Activated naive CD4-positive, alpha-beta T cell (primary cell): ENCODE measurements at regions not wholly inside any gene's neighbourhood (a gene's known extent, or its start where the extent isn't known, plus 50 kb on each side); places are given as distances from the start of the nearest gene placed in this dataset.
"Not testable (repeated sequence)": the region's sequence is repeated elsewhere in the genome, so short reads cannot be mapped to it uniquely, and the experiment has no call there.

Experiments used
- DNase-seq, 4 experiments: peaks; one replicate each; lab custom pipeline; 2025; lab: John Stamatoyannopoulos, UW

DNA sequence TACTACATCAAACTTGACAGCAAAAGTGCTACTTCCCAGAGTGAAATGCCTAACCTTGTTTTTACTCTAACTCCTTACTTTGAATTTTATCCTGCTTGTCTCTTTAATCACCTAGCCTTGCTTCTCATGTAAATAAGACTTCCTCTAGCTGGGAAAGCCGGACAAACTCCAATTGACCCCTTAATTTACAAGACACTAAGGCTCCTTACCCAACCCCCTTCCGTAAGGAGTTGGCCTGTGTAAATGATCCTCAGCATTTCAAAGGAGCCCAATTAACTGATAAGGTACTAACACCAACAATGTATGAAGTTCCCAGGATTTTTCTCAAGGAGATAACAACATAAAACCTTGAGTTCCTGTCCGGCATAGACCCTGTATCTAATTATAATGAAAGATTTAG lies 1728.4 kb downstream of the BRINP3 start:
- not testable (repeated sequence) for DNase-seq

GRCh38 chr1:188752027-188752426 lies 1725.6 kb downstream of the BRINP3 start:
- DNase-seq, result not testable (repeated sequence)

GRCh38 chr1:188757747-188758146 lies 1719.9 kb downstream of the BRINP3 start:
- DNase-seq, result not testable (repeated sequence)

DNA sequence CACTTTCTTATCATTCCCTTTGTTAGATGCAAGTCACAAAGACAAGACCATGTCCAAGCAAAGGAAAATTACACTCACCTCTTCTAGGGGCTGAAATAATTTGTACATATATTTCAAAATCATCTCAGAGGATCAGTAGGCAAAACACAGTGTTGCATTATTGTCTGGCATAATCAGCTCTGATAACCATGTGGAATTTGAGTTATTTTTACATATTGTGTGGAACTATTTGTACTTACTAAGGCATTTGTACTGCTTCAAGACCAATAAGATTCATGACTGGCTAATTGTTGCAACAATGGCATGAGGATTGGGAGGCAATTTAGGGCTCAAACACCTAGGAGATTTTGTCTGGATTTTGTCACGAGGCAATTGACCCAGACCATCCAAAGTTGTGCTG lies 1716.4 kb downstream of the BRINP3 start:
- no peak for DNase-seq

DNA sequence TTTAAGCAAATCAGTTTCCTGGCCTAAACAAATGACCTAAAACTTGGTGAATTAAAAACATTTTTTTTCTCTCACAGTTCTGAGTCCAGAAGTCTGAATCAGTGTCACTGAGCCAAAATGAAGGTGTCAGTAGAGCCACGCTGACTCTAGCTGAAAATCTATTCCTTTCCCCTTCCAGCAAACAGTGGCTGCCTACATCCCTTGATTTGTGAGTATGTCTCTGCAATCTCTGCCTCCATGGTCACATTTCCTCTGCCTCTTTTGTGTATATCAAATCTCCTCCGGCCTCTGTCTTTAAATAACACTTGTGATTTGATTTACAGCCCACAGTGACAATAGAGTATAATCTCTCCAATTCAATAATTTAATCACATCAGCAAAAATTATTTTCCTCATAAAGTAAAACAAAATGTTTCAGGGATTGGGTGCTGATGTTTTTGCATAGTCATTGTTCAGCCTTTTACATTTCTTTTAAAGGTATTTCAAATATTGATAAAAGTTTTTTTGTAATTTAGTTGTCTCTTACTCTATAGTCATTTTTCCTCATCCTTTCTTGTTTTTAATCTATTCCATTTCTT lies 1715.4 kb downstream of the BRINP3 start:
- no peak for DNase-seq

DNA sequence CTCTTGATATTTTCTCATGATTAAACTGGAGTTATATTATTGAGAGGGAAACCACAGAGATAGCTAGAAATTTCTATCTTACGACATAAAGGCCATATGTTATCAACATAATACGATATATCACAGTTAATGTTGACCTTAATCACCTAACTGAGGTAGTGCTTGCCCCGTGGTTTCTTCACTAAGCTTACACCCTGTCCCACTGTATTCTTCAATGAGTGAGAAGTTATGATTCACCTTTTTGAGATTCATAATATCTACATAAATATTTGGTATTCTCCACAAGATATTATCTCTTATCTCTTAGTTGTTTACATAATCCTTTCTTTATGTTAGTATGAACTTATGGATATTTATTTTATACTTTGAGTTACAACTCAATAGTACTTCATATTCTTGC lies 1714.1 kb downstream of the BRINP3 start:
- DNase-seq, result no peak

- no peak for DNase-seq
Measured at GRCh38 chr1:188769181-188769580, 1708.5 kb downstream of the BRINP3 start.

- no peak for DNase-seq
Measured at GRCh38 chr1:188769936-188770335, 1707.7 kb downstream of the BRINP3 start.

DNA sequence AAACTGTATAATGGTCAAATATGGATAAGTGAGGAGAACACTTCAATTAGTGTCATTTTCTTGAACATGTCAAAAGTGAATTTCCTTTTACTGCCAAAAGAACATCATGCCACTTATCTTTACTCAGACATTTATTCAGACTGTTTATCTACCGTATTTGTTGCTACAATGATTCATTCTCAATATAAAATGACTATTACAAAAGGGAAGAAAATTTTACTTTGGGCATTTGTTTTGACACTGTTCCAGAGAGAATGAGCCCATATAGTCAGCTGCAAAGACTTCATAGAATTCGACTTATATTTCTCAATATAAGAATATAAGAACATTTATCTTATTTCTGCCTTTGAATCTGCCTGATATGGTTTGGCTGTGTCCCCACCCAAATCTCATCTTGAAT lies 1699.1 kb downstream of the BRINP3 start:
- DNase-seq, result no peak

GRCh38 chr1:188782220-188782841 lies 1695.3 kb downstream of the BRINP3 start:
- no peak for DNase-seq

DNA sequence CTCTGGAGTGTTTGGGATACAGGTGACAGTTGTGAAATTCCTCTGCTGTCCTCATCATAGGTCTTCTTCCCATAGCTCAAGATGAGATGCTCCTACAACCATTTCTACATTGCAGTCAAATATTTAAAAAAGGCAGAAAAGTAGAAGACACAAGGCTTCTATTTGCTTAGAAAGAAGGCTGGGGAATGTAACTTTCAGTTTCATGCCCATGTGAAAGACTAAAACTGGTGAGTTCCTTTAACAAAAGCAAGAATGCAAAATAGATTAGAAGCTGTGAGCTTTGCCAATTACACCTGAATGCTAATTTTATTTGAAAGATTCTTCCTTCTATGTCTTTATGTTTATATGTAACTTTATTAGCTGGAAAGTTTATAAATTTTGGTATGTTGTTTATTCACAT lies 1682.7 kb downstream of the BRINP3 start:
- DNase-seq, result no peak

GRCh38 chr1:188812153-188812552 lies 1665.5 kb downstream of the BRINP3 start:
- DNase-seq, result not testable (repeated sequence)

DNA sequence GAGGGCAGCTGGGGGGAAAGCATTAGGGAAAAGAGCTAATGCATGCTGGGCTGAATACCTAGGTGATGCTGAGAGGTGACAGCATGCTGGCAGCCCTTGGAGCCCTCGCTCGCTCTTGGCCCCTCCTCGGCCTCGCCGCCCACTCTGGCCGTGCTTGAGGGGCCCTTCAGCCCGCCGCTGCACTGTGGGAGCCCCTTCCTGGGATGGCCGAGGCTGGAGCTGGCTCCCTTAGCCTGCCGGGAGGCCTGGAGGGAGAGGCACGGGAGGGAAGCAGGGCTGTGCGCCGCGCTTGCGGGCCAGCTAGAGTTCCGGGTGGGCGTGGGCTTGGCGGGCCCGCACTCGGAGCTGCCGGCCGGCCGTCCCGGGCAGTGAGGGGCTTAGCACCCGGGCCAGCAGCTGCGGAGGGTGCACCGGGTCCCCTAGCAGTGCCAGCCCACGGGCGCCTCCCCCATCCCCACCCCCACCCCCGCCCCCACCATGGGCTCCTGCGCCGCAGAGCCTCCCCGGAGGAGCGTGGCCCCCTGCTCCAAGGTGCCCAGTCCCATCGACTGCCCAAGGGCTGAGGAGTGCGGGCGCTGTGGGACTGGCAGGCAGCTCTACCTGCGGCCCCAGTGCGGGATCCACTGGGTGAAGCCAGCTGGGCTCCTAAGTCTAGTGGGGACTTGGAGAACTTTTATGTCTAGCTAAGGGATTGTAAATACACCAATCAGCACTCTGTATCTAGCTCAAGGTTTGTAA lies 1664.7 kb downstream of the BRINP3 start:
- DNase-seq, result not testable (repeated sequence)

DNA sequence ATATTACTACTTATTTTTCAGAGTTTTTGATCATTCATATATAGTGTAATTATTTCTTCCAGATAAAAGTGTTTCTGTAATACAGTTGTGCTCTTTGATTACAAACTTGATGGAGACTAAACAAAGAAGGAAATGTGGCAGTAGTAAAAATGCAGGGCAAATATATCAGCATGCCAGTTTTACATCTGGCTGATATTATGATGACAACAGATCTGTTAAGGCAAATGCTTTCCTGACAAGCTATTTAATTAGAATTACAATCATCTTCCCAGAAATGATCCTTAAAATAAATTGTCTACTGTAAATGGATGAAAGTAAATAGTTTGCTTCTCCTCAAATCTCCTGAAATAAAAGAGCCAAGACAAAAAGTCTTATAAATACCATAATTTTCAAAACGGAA lies 1659.8 kb downstream of the BRINP3 start:
- no peak for DNase-seq

DNA sequence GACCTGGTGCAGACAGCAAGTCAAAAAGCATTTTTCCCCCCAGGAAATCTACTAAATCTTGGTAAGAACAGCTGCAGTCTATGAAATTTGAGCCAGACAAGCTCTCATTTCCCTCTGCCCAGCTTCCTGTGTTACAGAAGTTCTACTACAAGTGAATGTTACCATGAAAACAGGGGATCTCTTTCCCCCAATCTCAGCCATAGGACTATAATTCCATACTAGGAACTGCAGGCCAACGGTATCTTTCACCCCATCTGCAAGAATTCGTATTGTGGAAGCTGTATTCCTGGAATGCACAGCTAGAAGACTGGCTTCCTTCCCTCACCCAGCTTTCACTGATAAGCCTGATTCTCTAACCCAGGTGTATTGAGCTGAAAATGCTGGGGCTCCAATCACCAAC lies 1655.4 kb downstream of the BRINP3 start:
- no peak for DNase-seq

DNA sequence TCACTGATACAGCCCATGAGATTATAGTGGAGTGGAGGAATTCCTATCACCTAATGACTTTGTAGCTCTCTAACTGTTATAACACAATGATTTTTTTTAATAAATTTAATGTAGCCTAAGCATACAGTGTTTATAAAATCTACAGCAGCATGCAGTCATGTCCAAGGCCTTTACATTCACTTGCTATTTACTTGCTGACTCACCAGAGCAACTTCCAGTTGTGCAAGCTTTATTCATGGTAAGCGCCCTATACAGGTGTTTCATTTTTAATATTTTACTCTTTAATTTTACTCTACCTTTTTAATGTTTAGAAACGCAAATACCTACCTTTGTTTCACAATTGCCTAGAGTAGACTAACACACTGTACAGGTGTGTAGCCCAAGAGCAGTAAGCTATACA lies 1652.2 kb downstream of the BRINP3 start:
- no peak for DNase-seq

DNA sequence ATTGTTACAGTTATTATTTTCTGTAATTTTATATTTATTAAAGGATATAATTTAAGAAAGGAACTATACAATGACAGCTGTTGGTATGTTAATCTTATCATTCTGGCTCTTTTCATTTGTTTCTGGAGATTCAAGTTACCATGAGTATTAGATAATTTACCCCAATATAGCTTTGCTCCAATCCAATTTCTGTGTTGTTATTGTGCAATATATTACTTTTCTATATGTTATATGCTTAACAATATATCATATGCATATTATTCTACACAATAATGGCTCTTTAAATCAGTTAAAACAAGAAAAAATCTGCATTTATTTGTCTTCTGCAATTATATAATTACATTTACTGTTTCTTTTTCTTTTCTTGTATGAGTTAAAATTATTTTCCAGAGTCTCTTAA lies 1650.9 kb downstream of the BRINP3 start:
- no peak for DNase-seq

GRCh38 chr1:188827400-188827799 lies 1650.3 kb downstream of the BRINP3 start:
- DNase-seq, result no peak

GRCh38 chr1:188841111-188841696 lies 1636.5 kb downstream of the BRINP3 start:
- not testable (repeated sequence) for DNase-seq

DNA sequence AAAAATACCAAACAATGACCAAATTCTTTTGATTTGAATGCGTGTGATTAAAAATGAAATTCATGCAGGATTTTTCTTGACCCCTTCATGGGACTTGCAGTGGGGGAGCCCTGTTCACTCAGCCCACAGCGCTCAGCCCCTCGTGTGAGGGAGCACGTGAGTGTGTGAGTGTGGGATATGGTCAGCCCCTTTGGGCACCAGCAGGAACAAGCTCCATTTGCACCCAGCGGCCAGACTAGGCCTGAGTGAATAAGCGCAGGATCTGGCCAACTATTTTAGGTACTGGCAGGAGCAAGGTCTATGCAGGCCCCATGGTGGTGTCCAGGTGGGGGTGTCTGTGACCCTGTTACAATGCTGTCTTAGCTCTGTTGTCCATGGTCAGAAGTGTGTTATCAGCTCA lies 1631.2 kb downstream of the BRINP3 start:
- no peak for DNase-seq

DNA sequence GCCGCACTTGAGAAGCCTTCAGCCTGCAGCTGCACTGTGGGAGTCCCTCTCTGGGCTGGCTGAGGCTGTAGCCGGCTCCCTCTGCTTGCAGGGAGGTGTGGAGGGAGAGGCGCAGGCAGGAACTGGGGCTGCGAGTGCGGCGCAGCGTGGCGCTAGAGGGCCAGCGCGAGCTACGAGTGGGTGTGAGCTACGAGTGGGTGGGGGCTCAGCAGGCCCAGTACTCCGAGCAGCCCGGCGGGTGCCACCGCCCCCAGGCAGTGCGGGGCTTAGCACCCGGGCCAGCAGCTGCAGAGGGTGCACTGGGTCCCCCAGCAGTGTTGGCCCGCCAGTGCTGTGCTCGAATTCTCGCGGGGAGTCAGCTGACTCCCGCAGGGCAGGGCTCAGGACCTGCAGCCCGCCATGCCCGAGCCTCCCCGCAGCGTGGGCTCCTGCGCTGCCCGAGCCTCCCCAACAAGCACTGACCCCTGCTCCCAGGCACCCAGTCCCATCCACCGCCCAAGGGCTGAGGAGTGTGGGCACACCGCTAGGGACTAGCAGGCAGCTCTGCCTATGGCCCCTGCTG lies 1620.1 kb downstream of the BRINP3 start:
- DNase-seq, result no peak

- DNase-seq, result no peak
Measured at GRCh38 chr1:188867614-188868013, 1610.0 kb downstream of the BRINP3 start.

GRCh38 chr1:188871164-188871563 lies 1606.5 kb downstream of the BRINP3 start:
- DNase-seq, result no peak
